WTC11 (cell line): ENCODE measurements at regions not wholly inside any gene's neighbourhood (a gene's known extent, or its start where the extent isn't known, plus 50 kb on each side); places are given as distances from the start of the nearest gene placed in this dataset.
A peak's percentile ranks its signal among the peaks of the same experiment; 100 is the strongest.

Source experiments
- ATAC-seq: fragments of 200-7000 bp; cut with Tn5 transposase; 2 replicates; pipeline ENCODE4 v1.10.0; 2021; ENCODE audit warnings: mild to moderate bottlenecking, moderate library complexity
- CTCF ChIA-PET: fragments of 300-600 bp; sonication (Branson Sonifier 250); formaldehyde crosslinking; loops from one replicate; lab custom pipeline; 2021; ENCODE audit warnings: antibody characterized with exemption; lab: Charles Lee
- POLR2A ChIA-PET: fragments of 350-600 bp; sonication (Branson Sonifier 250); formaldehyde crosslinking; loops from one replicate; lab custom pipeline; 2021; ENCODE audit warnings: antibody characterized with exemption; lab: Charles Lee
- DNase-seq: peaks from one replicate; pipeline ENCODE4 v3.0.0; 2021; ENCODE audit warnings: low spot score
- H3K27ac Mint-ChIP-seq: 2 replicates; pipeline ENCODE4 v1.8.0; 2021; ENCODE audit warnings: mixed read lengths
- H3K27me3 Mint-ChIP-seq: 2 replicates; pipeline ENCODE4 v1.8.0; 2021; ENCODE audit warnings: low read depth, mild to moderate bottlenecking, moderate library complexity, mixed read lengths
- H3K36me3 Mint-ChIP-seq: 2 replicates; pipeline ENCODE4 v1.8.0; 2021; ENCODE audit warnings: mixed read lengths
- H3K4me1 Mint-ChIP-seq: 2 replicates; pipeline ENCODE4 v1.8.0; 2022; ENCODE audit warnings: mixed read lengths
- H3K4me3 Mint-ChIP-seq: 2 replicates; pipeline ENCODE4 v1.8.0; 2021; ENCODE audit warnings: mild to moderate bottlenecking, moderate library complexity, mixed read lengths
- H3K9me3 Mint-ChIP-seq: 2 replicates; pipeline ENCODE4 v1.8.0; 2021; ENCODE audit warnings: mixed read lengths
- ETV6 ChIP-seq: sonication (generic); formaldehyde crosslinking; IDR thresholded peaks from 2 replicates; pipeline ENCODE4 v1.8.1; 2022; ENCODE audit warnings: mild to moderate bottlenecking, missing genetic modification reagents
- GRHL2 ChIP-seq: fragments of 250-450 bp; sonication (Bioruptor Pico); IDR thresholded peaks from 2 replicates; pipeline ENCODE4 v1.8.0; 2022; ENCODE audit warnings: mild to moderate bottlenecking, moderate library complexity; ENCODE audit not compliant: insufficient replicate concordance, severe bottlenecking
- GTF2I ChIP-seq: fragments of 250-450 bp; sonication (Bioruptor Pico); conservative IDR thresholded peaks from 2 replicates; pipeline ENCODE4 v1.4.0; 2021; ENCODE audit warnings: mild to moderate bottlenecking
- NFATC4 ChIP-seq: fragments of 250-450 bp; sonication (Bioruptor Pico); IDR thresholded peaks from 2 replicates; pipeline ENCODE4 v1.9.0; 2021; ENCODE audit warnings: mild to moderate bottlenecking
- NR2C2 ChIP-seq: sonication (generic); formaldehyde crosslinking; IDR thresholded peaks from 2 replicates; pipeline ENCODE4 v1.8.0; 2022; ENCODE audit warnings: mild to moderate bottlenecking, missing genetic modification reagents
- NR3C1 ChIP-seq: sonication (generic); formaldehyde crosslinking; conservative IDR thresholded peaks from 2 replicates; pipeline ENCODE4 v1.8.1; 2023; ENCODE audit warnings: low read depth, mild to moderate bottlenecking, missing genetic modification reagents
- SMAD3 ChIP-seq: sonication (generic); formaldehyde crosslinking; IDR thresholded peaks from 2 replicates; pipeline ENCODE4 v1.8.0; 2022; ENCODE audit warnings: missing genetic modification reagents, mild to moderate bottlenecking, borderline replicate concordance
- ZNF416 ChIP-seq: fragments of 250-450 bp; sonication (Bioruptor Pico); IDR thresholded peaks from 2 replicates; pipeline ENCODE4 v1.9.0; 2021; ENCODE audit warnings: mild to moderate bottlenecking, inconsistent platforms
- ZNF423 ChIP-seq: fragments of 250-450 bp; sonication (Bioruptor Pico); IDR thresholded peaks from 2 replicates; pipeline ENCODE4 v2.1.2; 2022; ENCODE audit warnings: mild to moderate bottlenecking, moderate library complexity
- ZNF671 ChIP-seq: fragments of 250-450 bp; sonication (Bioruptor Pico); IDR thresholded peaks from 2 replicates; pipeline ENCODE4 v1.8.0; 2021; ENCODE audit warnings: mild to moderate bottlenecking
- TF ChIP-seq, protein P1 (sequence below): sonication (generic); formaldehyde crosslinking; IDR thresholded peaks from 2 replicates; pipeline ENCODE4 v1.8.0; 2022; ENCODE audit warnings: missing genetic modification reagents
- TF ChIP-seq, protein P2 (sequence below): sonication (generic); formaldehyde crosslinking; IDR thresholded peaks from 2 replicates; pipeline ENCODE4 v1.8.0; 2022; ENCODE audit warnings: mild to moderate bottlenecking, missing genetic modification reagents
- TF ChIP-seq, protein P3 (sequence below): sonication (generic); formaldehyde crosslinking; conservative IDR thresholded peaks from 2 replicates; pipeline ENCODE4 v1.8.1; 2023; ENCODE audit warnings: mild to moderate bottlenecking, low read depth, missing genetic modification reagents, moderate library complexity
- TF ChIP-seq, protein P4 (sequence below): sonication (generic); formaldehyde crosslinking; IDR thresholded peaks from 2 replicates; pipeline ENCODE4 v1.8.0; 2023; ENCODE audit warnings: missing genetic modification reagents
- TF ChIP-seq, protein P5 (sequence below): fragments of 250-450 bp; sonication (Bioruptor Pico); IDR thresholded peaks from 2 replicates; pipeline ENCODE4 v1.9.0; 2021; ENCODE audit warnings: mild to moderate bottlenecking

DNA sequence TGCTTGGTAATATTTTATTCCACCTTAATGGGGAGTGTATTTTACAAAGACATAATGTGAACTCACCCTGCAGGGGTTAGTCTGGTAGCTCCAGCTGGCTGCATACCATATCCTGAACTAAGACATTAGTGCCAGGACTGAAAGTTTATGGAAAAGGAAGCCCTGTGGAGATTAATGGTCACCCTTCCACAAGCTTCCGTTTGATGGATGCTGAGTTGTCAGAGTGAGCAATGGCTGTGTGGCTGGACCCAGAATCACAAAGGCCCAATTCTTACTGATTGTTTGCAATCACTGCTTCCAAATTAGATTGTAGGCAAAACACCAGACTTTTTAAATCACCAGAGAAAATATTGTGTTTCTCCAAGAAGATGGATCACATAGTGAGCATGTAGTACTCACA lies 90.1 kb upstream of the TRPC7 start:
- peaks cover 6% of the 10 kb centered on the region for H3K9me3 Mint-ChIP-seq
- POLR2A ChIA-PET = no interaction called here
- ATAC-seq = no peak
- CTCF ChIA-PET = interaction anchor here (1.1 kb wide), 1 partner anchor 11 kb away, joined by 5 read pairs; no protein-coding TSS in a partner anchor
- H3K27ac Mint-ChIP-seq = no peak overlapping the region
- H3K4me1 Mint-ChIP-seq = peaks cover 7% of the 10 kb centered on the region
- H3K36me3 Mint-ChIP-seq = peaks cover 6% of the 10 kb centered on the region
- peaks cover 3% of the 10 kb centered on the region; the same call in 1 of the 2 replicates for H3K27me3 Mint-ChIP-seq
- H3K4me3 Mint-ChIP-seq = no peak overlapping the region
- TF ChIP-seq, protein P1, sequence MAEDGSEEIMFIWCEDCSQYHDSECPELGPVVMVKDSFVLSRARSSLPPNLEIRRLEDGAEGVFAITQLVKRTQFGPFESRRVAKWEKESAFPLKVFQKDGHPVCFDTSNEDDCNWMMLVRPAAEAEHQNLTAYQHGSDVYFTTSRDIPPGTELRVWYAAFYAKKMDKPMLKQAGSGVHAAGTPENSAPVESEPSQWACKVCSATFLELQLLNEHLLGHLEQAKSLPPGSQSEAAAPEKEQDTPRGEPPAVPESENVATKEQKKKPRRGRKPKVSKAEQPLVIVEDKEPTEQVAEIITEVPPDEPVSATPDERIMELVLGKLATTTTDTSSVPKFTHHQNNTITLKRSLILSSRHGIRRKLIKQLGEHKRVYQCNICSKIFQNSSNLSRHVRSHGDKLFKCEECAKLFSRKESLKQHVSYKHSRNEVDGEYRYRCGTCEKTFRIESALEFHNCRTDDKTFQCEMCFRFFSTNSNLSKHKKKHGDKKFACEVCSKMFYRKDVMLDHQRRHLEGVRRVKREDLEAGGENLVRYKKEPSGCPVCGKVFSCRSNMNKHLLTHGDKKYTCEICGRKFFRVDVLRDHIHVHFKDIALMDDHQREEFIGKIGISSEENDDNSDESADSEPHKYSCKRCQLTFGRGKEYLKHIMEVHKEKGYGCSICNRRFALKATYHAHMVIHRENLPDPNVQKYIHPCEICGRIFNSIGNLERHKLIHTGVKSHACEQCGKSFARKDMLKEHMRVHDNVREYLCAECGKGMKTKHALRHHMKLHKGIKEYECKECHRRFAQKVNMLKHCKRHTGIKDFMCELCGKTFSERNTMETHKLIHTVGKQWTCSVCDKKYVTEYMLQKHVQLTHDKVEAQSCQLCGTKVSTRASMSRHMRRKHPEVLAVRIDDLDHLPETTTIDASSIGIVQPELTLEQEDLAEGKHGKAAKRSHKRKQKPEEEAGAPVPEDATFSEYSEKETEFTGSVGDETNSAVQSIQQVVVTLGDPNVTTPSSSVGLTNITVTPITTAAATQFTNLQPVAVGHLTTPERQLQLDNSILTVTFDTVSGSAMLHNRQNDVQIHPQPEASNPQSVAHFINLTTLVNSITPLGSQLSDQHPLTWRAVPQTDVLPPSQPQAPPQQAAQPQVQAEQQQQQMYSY = no peak
- TF ChIP-seq GRHL2 (no peak), NFATC4 (CRISPR knock-in tag) (no peak), NR3C1 (CRISPR knock-in tag) (no peak), GTF2I (CRISPR knock-in tag) (no peak)
- TF ChIP-seq, protein P2, sequence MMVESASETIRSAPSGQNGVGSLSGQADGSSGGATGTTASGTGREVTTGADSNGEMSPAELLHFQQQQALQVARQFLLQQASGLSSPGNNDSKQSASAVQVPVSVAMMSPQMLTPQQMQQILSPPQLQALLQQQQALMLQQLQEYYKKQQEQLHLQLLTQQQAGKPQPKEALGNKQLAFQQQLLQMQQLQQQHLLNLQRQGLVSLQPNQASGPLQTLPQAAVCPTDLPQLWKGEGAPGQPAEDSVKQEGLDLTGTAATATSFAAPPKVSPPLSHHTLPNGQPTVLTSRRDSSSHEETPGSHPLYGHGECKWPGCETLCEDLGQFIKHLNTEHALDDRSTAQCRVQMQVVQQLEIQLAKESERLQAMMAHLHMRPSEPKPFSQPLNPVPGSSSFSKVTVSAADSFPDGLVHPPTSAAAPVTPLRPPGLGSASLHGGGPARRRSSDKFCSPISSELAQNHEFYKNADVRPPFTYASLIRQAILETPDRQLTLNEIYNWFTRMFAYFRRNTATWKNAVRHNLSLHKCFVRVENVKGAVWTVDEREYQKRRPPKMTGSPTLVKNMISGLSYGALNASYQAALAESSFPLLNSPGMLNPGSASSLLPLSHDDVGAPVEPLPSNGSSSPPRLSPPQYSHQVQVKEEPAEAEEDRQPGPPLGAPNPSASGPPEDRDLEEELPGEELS (CRISPR knock-in tag) = no peak
- TF ChIP-seq, protein P3, sequence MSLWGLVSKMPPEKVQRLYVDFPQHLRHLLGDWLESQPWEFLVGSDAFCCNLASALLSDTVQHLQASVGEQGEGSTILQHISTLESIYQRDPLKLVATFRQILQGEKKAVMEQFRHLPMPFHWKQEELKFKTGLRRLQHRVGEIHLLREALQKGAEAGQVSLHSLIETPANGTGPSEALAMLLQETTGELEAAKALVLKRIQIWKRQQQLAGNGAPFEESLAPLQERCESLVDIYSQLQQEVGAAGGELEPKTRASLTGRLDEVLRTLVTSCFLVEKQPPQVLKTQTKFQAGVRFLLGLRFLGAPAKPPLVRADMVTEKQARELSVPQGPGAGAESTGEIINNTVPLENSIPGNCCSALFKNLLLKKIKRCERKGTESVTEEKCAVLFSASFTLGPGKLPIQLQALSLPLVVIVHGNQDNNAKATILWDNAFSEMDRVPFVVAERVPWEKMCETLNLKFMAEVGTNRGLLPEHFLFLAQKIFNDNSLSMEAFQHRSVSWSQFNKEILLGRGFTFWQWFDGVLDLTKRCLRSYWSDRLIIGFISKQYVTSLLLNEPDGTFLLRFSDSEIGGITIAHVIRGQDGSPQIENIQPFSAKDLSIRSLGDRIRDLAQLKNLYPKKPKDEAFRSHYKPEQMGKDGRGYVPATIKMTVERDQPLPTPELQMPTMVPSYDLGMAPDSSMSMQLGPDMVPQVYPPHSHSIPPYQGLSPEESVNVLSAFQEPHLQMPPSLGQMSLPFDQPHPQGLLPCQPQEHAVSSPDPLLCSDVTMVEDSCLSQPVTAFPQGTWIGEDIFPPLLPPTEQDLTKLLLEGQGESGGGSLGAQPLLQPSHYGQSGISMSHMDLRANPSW = no peak
- TF ChIP-seq, protein P4, sequence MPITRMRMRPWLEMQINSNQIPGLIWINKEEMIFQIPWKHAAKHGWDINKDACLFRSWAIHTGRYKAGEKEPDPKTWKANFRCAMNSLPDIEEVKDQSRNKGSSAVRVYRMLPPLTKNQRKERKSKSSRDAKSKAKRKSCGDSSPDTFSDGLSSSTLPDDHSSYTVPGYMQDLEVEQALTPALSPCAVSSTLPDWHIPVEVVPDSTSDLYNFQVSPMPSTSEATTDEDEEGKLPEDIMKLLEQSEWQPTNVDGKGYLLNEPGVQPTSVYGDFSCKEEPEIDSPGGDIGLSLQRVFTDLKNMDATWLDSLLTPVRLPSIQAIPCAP (CRISPR knock-in tag) = no peak
- TF ChIP-seq, all 79 proteins: peak for 0
- DNase-seq = no peak

DNA sequence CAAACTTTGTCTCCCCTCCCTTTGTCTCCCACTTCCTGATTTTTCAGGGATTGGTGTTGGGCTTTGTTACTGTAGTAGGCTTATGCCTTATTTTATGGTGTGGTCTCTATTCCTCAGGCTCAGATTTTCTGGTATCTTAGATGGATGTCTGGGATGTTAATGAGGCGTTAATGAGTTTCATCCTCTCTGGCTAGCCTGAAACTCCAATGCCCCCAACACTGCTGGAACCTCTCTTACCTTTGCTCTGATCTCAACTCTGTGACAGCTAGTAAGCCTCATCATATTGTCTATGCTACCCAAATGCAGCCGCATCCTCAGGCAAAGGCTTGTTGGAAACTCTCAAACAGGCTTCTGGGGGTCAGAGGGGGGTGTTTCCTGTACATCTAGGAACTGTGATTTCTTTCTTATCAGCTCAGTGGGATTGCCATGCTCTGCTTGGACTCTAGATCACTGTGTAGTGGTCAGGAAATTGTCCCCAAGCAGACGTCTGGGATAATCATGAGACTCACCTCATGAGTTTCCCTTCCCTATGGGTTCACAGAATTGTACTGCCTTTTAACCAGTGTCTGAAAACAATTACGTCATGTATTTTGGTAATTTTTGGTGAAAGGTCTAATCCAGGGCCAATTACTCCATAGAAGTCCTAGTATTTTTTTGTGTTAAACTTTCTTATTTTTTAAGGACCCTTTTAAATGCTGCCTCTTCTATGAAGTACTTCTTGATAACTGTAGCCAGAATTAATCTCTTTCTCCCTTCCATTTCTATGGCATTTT lies 88.8 kb upstream of the TRPC7 start:
- Mint-ChIP-seq H3K27ac (0 out of 2 replicates have a peak overlapping the region, but pooled peaks have one; percentile 43), H3K36me3 (peaks cover 9% of the 10 kb centered on the region), H3K4me3 (no peak overlapping the region), H3K9me3 (peaks cover 14% of the 10 kb centered on the region), H3K27me3 (peaks cover 3% of the 10 kb centered on the region; the same call in 1 of the 2 replicates), H3K4me1 (peaks cover 7% of the 10 kb centered on the region)
- ChIA-PET POLR2A (no interaction called here), CTCF (no interaction called here)
- no peak for DNase-seq
- no peak for TF ChIP-seq ETV6 (CRISPR knock-in tag)
- TF ChIP-seq ZNF416 (CRISPR knock-in tag) = no peak
- TF ChIP-seq SMAD3 (CRISPR knock-in tag) = no peak
- no peak for TF ChIP-seq NR2C2
- ATAC-seq = no peak

DNA sequence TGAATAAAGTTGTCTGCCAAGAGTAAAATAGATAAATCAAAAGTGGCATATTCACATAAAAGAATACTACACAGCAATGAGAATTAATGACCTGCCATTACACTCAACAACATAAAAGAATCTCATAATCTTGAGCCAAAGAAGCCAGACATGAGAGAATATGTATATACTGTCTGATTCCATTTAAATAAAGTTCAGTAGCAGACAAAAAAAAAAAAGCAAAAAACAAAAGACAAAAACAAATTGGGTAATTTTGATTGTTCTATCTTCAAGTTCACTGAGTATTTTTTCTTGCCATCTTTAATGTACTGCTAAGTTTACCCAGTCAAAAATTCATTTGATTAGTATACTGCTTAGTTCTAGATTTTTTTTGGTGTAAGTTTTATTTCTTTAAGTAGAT lies 87.9 kb upstream of the TRPC7 start:
- TF ChIP-seq, protein P5, sequence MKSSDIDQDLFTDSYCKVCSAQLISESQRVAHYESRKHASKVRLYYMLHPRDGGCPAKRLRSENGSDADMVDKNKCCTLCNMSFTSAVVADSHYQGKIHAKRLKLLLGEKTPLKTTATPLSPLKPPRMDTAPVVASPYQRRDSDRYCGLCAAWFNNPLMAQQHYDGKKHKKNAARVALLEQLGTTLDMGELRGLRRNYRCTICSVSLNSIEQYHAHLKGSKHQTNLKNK (CRISPR knock-in tag) = no peak
- no peak for TF ChIP-seq ZNF423 (CRISPR knock-in tag)
- TF ChIP-seq ZNF671 = no peak
- ATAC-seq = no peak
- Mint-ChIP-seq H3K4me1 (peaks cover 17% of the 10 kb centered on the region), H3K4me3 (no peak overlapping the region), H3K27ac (no peak overlapping the region), H3K9me3 (peaks cover 14% of the 10 kb centered on the region), H3K36me3 (peaks cover 9% of the 10 kb centered on the region), H3K27me3 (peaks cover under 1% of the 10 kb centered on the region; the same call in 1 of the 2 replicates)
- no peak for DNase-seq
- ChIA-PET CTCF (no interaction called here), POLR2A (no interaction called here)
